ENCODE measurements at regions not wholly inside any gene's neighbourhood (a gene's known extent, or its start where the extent isn't known, plus 50 kb on each side); places are given as distances from the start of the nearest gene placed in this dataset.
"Not testable (repeated sequence)": the region's sequence is repeated elsewhere in the genome, so short reads cannot be mapped to it uniquely, and the experiment has no call there.

DNA sequence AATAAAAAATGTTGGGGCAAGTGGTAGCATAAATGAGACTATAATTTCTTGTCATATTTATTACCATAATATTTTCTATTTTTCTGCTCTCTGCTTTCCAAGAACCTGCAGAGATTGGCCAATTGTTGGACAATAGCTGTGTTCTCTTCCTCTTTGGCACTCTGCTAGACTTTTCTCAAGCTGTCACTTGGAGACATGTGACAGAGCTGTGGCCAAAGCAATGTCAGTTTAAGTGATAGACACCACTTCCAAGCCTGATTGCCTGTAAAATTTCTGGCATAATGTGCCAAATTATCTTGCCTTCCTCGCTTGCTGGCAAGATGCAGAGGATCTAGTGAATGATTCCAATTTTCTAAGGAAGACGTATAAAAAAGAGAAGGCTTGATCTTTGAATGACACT is 162.2 kb upstream of the NDST4 start:
- DNase-seq = peak; percentile 61

DNA sequence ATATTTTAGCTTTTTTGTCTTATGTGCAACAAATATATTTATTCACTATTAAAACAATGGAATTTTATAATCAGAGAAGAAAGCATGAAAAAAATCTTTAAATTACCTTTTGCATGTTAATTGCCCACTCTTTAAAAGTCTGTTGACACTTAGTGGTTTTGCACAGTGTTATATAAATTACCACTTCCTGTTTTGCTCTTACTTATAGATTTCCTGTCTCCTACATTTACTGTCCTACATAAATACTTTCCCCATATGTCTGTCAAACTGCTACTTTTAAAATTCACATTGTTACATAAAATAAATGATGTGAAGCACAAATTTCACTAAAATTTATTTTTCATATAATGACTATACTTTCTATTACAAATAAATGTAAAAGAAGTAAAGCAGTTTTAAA is 161.1 kb upstream of the NDST4 start:
- peak; percentile 60 for DNase-seq

DNA sequence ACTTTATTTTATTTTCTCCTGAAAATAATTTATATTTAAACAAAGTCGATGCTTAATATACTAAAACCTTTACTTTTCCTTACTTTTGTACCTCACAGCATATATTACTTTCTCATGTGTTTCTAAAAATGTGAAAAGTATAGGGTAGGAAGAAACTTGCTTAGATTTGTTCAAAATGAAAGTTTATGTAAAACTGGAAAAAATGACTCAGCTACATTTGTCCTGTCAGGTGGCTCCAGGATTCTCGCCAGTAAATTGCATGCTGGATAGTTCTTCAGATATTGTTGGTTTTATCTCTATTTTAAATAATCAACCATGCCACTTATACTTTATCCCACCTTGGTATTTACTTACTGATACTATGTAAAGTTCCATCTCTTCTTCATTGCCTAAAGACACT is 159.2 kb upstream of the NDST4 start:
- peak; percentile 25 for DNase-seq

GRCh38 chr4:115272185-115272584 is 158.8 kb upstream of the NDST4 start:
- peak; percentile 8 for DNase-seq

DNA sequence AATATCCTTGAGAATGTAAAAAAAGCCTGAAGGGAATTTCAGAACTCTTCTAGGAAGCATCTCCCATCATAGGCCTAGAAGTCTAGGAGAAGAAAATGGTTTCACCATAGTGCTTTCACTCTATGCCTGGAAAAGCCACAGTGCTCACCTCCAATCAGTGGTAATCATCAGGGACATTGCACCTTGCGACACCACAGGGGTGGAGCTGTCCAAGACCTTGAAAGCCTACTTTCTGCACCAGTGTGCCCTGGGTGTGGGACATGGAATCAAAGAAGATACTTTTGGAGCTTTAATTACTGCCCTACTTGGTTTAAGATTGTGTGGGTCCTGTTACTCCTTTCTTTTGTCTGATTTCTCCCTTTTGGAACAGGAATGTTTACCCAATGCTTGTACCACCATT is 146.8 kb upstream of the NDST4 start:
- no peak for DNase-seq

GRCh38 chr4:115259642-115260041 is 146.2 kb upstream of the NDST4 start:
- DNase-seq = peak; percentile 5

GRCh38 chr4:115249808-115250207 is 136.4 kb upstream of the NDST4 start:
- DNase-seq = no peak

- peak; percentile 62 for DNase-seq
Measured at GRCh38 chr4:115234405-115235093, 121.1 kb upstream of the NDST4 start.

- no peak for DNase-seq
Measured at GRCh38 chr4:115233600-115233999, 120.2 kb upstream of the NDST4 start.

- DNase-seq = no peak
Measured at GRCh38 chr4:115229873-115230272, 116.5 kb upstream of the NDST4 start.

- DNase-seq = no peak
Measured at GRCh38 chr4:115228851-115229250, 115.4 kb upstream of the NDST4 start.

- no peak for DNase-seq
Measured at GRCh38 chr4:115222061-115222460, 108.6 kb upstream of the NDST4 start.

DNA sequence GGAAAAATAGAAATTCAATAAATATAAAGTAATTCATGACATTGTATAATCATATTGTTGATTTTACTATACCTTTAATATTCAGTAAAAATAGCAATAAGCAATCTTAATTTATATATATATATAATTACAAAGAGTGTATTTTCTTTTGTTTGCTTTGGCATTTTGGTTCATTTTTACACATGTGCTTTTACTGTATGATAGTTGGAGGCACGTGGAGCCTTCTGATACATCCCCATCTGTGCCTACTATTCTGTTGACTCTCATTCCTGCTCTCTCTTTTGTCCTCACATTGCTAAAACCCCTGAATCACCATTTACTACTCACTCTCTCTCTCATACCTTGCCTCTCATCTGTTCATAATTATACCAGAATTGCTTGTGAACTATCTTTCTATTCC is 106.4 kb upstream of the NDST4 start:
- DNase-seq = no peak

DNA sequence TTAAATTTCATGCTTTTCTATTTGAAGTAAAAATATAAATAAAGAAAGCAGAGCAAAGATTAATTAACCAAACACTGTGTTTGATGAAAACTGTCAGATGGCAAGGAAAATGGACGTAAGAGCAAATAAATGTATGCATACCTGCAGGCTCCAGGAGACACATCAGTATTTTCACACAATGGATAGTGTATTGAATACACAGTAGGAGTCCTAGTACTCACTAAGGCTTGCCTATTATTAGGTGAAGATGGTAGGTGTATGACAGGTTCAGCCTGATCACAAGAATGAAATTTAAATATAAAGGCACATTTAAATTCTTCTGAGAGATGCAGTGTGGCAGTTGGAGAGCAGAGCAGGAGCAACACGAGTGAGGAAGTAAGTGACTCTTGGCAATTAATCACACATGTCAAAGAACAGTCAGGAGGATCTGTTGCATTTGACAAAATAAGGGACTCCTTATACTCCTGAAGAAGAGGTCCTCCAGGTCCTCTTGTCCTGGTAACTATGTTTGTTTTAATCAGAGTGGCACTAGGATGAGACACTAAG is 106.0 kb upstream of the NDST4 start:
- DNase-seq = no peak

DNA sequence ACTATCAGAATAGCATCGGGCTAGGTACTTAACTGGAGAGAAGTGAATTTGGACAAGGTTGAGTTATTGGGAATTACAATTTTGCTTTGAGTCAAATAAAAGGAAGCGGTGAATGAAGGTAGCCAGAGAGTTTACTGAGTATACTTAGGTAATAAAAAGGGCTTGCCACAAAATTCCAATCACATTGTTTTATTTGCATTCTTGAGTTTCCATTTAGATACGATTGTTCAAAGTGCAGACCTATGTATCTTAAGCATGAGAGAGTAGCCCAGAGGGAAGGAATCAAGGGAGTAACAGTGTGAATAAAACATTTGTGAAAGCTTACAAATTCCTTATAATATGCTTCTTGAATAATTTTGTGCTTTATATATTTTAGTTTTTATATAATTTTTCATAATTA is 102.5 kb upstream of the NDST4 start:
- no peak for DNase-seq

DNA sequence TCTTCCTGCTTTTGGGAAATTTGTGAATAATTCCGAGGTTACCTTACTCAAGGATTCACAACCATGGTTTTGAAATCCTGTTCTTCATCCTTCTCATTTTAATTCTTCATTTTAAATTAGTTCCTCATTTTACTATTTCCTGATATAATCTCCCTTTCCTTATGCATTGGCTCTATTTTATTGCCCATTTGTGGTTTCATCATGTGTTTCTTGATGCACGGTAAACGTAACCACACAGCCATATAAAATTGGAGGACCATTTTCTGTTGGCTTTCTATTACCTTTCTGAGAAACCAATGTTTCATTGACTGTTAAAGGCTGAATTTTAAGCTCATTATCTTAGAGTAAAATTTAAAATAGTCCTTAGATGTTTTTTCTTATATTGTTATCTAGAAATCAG is 100.3 kb upstream of the NDST4 start:
- DNase-seq = no peak

DNA sequence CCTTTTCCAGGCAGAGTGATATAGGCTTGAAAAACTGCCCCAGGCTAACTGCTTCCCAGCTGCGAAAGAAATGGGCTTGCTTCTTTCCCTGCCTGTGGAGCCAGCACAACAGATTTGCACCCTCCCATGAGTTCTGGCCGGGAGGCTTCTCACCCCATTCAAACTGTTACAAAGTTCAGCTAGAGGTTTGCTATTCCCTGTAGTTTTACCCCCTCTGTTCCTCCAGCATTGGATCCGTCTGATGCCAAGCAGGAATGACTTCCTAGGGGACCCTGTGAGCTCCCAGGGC is 87.6 kb upstream of the NDST4 start:
- DNase-seq = no peak

GRCh38 chr4:115200201-115201041 is 87.0 kb upstream of the NDST4 start:
- not testable (repeated sequence) for DNase-seq

GRCh38 chr4:115194612-115195011 is 81.2 kb upstream of the NDST4 start:
- not testable (repeated sequence) for DNase-seq

GRCh38 chr4:115190529-115190928 is 77.1 kb upstream of the NDST4 start:
- no peak for DNase-seq

DNA sequence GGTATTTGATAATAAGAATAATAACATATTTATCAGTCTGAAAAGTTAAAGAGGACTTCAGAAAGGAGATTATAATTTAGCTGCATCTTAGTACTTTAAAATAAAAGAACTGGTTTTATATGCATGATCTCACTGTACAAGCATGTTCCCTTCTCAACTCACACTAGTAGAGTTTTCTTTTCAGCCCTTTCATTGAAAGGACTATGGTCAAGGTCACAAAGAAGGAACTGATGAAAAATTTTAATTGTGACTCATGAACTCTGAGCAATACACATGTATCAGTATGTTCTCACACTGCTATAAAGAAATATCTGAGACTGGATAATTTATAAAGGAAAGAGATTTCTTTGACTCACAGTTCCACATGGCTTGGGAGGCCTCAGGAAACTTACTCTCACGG is 73.7 kb upstream of the NDST4 start:
- no peak for DNase-seq

- not testable (repeated sequence) for DNase-seq
Measured at GRCh38 chr4:115179438-115180062, 66.1 kb upstream of the NDST4 start.

- DNase-seq = not testable (repeated sequence)
Measured at GRCh38 chr4:115178687-115179086, 65.3 kb upstream of the NDST4 start.

- DNase-seq = no peak
Measured at GRCh38 chr4:115171220-115171619, 57.8 kb upstream of the NDST4 start.

All from inflammatory macrophage treated with lipopolysaccharide for 4 hours (primary cell).